Hippocampal formation (tissue), 2 donors: ENCODE measurements at regions not wholly inside any gene's neighbourhood (a gene's known extent, or its start where the extent isn't known, plus 50 kb on each side); places are given as distances from the start of the nearest gene placed in this dataset.
"Not testable (repeated sequence)": the region's sequence is repeated elsewhere in the genome, so short reads cannot be mapped to it uniquely, and the experiment has no call there.

Experiments used
- DNase-seq, 2 donors: peaks; one replicate each; lab custom pipeline; 2025; lab: John Stamatoyannopoulos, UW

GRCh38 chr4:3589946-3590924, 58.0 kb upstream of the LRPAP1 start:
- DNase-seq = peak in 1 of 2 donors; percentile 5

- not testable (repeated sequence) for DNase-seq
Observed at GRCh38 chr4:3589379-3589778, 57.2 kb upstream of the LRPAP1 start.

- DNase-seq = not testable (repeated sequence)
Observed at GRCh38 chr4:3588517-3589194, 56.4 kb upstream of the LRPAP1 start.

- not testable (repeated sequence) for DNase-seq
Observed at GRCh38 chr4:3586596-3586995, 54.4 kb upstream of the LRPAP1 start.

- DNase-seq = not testable (repeated sequence)
Observed at GRCh38 chr4:3585567-3585966, 53.3 kb upstream of the LRPAP1 start.

- DNase-seq = no peak
Observed at GRCh38 chr4:3582091-3582475, 49.9 kb upstream of the LRPAP1 start.
